ENCODE measurements at regions not wholly inside any gene's neighbourhood (a gene's known extent, or its start where the extent isn't known, plus 50 kb on each side); places are given as distances from the start of the nearest gene placed in this dataset.

GRCh38 chr6:160895562-160895961, 96.0 kb upstream of the MAP3K4 start:
- intact Hi-C loops (cut with DNase I) = no loop called here
- no peak for DNase-seq

DNA sequence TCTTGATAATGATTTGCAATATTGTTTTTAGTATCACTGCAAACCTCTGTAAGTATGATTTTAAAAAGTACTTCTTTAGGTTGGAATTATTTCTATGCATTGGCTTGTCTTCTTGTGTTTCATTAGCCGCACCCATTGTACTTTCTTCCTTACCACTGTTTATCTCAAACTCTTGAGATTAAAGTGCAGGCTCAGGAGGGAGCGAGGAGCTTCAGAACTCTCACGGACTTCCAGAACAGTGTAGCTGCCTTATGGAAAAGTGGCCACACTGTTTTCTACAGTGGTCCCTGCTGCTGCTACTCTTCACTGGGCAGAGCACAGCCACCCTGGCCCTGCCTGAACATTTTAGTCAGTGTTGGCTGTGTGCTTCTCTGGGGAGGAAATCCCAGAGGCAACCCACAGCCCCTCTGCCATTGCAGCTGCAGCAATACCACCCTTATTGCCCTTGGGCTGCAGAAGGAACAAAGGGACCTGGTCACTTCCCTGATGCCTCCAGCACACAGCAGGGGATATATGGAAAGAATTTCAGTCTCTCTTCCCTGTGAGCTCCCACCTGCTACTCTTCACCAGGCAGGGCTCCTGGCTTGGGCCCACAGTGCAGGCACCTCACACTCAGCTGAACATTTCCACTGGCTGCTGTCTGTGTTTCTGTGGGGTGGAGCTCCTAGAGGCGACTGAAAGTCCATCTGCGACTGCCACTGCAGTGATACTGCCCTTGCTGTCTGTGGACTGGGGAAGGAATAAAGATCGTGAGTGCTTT, 91.7 kb upstream of the MAP3K4 start:
- DNase-seq = no peak
- intact Hi-C loops (cut with DNase I) = no loop called here

DNA sequence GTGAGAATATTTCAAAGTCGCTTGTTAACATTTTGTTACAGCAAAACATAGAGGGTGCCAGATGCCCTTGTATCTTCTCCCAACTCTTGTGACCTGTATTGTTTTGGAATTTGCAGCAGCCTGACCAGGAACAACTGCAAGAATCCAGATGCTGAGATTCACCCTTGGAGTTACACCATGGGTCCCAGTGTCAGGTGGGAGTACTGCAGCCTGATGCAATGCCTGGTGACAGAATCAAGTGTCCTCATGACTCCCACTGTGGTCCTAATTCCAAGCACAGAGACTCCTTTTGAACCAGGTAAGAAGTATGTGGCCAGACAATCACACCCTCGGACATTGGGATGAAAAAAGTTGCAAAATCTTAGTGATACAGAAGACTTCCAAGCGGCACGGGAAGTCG, 79.6 kb upstream of the MAP3K4 start:
- DNase-seq = no peak
- intact Hi-C loops (cut with DNase I) = no loop called here

DNA sequence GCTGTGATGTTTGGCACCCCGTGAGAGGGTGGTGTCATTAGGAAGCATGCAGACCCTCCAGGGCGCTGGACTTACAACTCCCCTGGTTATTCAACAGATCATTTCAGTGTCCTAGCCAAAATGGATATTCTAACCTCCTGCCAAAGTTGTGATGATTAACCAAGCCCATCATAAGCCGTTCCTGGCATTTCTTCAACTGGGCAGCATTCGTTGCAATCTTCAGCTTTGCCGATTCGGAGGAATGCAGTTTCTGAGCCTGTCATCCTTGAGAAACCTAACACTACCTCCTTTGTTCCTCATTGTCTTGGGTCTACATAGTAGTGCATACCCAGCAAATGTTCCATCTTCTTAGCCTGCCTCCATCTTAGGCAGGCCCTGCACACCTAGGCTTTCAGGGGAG, 79.2 kb upstream of the MAP3K4 start:
- intact Hi-C loops (cut with DNase I) = no loop called here
- DNase-seq = no peak

GRCh38 chr6:160917572-160917971, 74.0 kb upstream of the MAP3K4 start:
- intact Hi-C loops (cut with DNase I) = no loop called here
- no peak for DNase-seq

GRCh38 chr6:160919723-160920440, 71.7 kb upstream of the MAP3K4 start:
- no peak for DNase-seq
- intact Hi-C loops (cut with DNase I) = no loop called here

DNA sequence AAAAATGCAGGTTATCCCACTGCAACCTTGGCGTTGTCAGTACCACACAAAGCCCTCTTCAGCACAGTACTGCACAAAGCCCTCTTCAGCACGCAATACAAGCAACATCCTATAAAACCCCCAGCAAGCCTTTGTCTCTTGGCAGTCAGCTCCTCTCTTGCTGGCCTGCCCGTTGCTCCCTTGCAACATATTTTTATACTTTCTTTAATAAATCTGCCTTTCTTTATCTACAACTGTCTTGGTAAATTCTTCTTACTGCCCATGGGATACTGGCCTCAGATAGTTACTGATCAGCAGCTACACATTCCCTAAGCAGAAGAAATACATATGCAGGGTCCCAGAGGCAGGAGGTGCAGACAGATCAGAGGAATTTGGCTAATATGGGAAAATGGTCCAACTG, 70.5 kb upstream of the MAP3K4 start:
- intact Hi-C loops (cut with DNase I) = no loop called here
- no peak for DNase-seq

DNA sequence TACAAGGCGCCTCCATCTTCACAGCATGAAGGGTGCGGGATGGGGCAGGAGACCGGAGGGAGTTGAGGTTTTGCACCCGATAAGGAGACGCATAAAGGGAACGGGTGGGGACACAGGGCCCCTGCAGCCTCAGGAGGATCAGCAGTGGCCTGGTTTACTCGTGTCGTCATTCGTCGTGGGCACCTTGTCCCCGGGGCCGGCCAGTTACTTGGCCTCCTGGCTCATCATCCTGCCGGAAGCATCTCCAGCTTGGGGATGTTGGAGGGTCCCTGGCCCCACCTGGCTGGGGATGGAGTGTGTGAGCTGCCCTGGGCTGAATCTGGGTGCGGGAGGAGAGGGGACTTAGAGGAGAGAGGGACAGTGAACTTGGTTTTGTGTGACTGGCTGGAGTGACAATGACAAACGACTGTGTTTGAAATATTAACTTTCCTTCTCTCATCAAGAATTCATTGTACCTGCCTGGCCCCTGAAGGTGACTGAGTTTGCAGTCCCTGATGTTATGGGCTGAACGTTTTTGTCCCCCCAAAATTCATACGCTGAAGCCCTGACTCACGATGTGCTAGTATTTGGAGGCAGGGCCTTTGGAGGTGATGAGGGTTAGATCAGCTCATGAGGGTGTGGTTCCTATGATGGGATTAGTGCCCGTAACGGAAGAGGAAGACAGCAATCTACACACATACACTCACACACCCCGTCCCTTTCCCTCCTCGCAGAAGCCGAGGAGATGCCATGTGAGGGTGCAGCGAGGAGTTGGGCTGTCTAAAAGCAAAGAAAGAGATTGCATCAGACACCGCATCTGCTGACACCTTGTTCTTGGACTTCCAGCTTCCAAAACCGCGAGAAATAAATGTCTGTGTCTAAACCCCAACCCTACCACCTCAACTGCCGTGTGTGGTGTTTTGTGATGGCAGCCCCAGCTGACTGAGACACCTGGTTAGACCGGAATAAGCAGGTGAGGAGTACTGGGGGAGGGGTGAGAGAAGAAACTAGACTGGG, 65.0 kb upstream of the MAP3K4 start:
- intact Hi-C loops (cut with DNase I) = no loop called here
- DNase-seq = no peak

- no peak for DNase-seq
- intact Hi-C loops (cut with DNase I) = no loop called here
Measured at GRCh38 chr6:160927416-160927815, 64.2 kb upstream of the MAP3K4 start.

DNA sequence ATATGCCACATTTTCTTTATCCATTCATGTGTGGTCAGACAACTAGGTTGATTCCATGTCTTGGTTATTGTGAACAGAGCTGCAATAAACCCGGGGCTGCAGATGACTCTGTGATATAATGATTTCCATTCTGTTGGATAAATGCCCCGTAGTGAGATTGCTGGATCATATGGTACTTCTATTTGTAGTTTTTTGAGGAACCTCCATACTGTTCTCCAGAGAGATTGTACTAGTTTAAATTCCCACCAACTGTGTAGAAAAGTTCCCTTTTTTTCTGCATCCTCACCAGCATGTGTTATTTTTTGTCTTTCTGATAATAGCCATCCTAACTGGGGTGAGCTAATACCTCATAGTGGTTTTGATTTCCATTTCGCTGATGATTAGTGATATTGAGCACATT, 62.2 kb upstream of the MAP3K4 start:
- intact Hi-C loops (cut with DNase I) = no loop called here
- no peak for DNase-seq

- DNase-seq = no peak
- intact Hi-C loops (cut with DNase I) = loop anchor here (1.0 to 5.0 kb wide), 2 partner anchors 61 to 172 kb away; partner anchors contain the start of gene MAP3K4
Measured at GRCh38 chr6:160929831-160930230, 61.7 kb upstream of the MAP3K4 start.

GRCh38 chr6:160930547-160931377, 60.8 kb upstream of the MAP3K4 start:
- intact Hi-C loops (cut with DNase I) = loop anchor here (1.0 to 5.0 kb wide), 2 partner anchors 61 to 172 kb away; partner anchors contain the start of gene MAP3K4

GRCh38 chr6:160931378-160932310, 59.9 kb upstream of the MAP3K4 start:
- peak in 2 of 10 donors; percentile 12 to 68 for DNase-seq
- intact Hi-C loops (cut with DNase I) = loop anchor here (2.0 to 5.0 kb wide), 2 partner anchors 171 to 443 kb away; no protein-coding TSS in a partner anchor

More at GRCh38 chr6:160930547-160931377, 60.8 kb upstream of the MAP3K4 start:
- peak; percentile 75 to 98 (median 84) for DNase-seq

DNA sequence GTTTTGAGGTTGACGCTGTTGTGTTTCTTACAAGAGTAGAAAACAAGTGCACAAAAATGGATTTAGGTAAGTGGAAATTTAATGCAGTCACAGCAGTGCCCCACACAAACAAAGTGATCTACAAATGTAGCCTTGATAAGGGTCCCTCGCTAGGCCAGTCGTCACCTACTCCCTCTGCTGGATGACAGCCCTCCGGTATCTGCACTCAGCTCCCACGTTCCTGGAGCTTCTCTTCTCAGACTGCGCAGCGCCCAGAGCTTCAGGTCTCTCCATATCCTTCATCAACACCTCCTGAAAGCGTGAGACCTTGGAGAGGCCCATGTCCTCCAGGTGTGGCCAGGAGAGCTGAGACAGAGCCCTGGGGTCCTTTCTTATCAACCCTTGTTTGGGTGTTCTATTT, 58.3 kb upstream of the MAP3K4 start:
- peak in 6 of 10 donors; percentile 19 to 89 (median 50) for DNase-seq
- intact Hi-C loops (cut with DNase I) = loop anchor here (2.0 to 5.0 kb wide), 2 partner anchors 169 to 442 kb away; no protein-coding TSS in a partner anchor

DNA sequence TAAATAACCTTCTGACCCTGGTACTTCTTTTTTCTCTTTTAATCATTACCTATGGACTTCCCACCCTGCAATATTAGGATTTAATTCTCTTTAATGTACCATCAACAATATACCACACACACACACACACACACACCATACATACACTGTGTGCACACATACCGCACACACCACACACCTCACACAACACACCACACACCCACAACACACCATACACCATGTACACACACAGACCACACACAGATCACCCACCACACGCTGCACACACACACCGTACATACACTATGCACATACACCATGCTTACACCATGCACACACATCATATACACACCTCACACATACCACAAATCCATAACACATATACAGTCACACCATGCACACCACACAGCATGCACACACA, 57.4 kb upstream of the MAP3K4 start:
- intact Hi-C loops (cut with DNase I) = loop anchor here (5.0 kb wide), 1 partner anchor 168 kb away; no protein-coding TSS in a partner anchor
- no peak for DNase-seq

- DNase-seq = no peak
- intact Hi-C loops (cut with DNase I) = no loop called here
Measured at GRCh38 chr6:160940197-160940596, 51.4 kb upstream of the MAP3K4 start.

Measured in posterior cingulate gyrus (tissue), 11 donors.